ENCODE measurements at regions not wholly inside any gene's neighbourhood (a gene's known extent, or its start where the extent isn't known, plus 50 kb on each side); places are given as distances from the start of the nearest gene placed in this dataset.

GRCh38 chr10:83075016-83075814 lies 1064.1 kb upstream of the GHITM start:
- Histone ChIP-seq H3K27me3 (ENCODE audit: insufficient read depth, low read depth, severe bottlenecking) (no peaks in the 10 kb centered on the region), H3K36me3 (no peaks in the 10 kb centered on the region), H3K27ac (no peak overlapping the region), H3K9me3 (ENCODE audit: severe bottlenecking) (no peaks in the 10 kb centered on the region), H3K4me3 (ENCODE audit: low read depth, low read length) (no peak overlapping the region)
- DNase-seq: no peak
- no peak for TF ChIP-seq CTCF (IDR thresholded peaks at IDR 0.05; ENCODE audit: low read depth, low read length)

GRCh38 chr10:83075815-83076355 lies 1063.4 kb upstream of the GHITM start:
- no peaks in the 10 kb centered on the region for H3K9me3 ChIP-seq (ENCODE audit: severe bottlenecking)
- no peak overlapping the region for H3K4me3 ChIP-seq (ENCODE audit: low read depth, low read length)
- no peaks in the 10 kb centered on the region for H3K27me3 ChIP-seq (ENCODE audit: insufficient read depth, low read depth, severe bottlenecking)
- no peak for TF ChIP-seq CTCF (IDR thresholded peaks at IDR 0.05; ENCODE audit: low read depth, low read length)
- DNase-seq: no peak
- no peaks in the 10 kb centered on the region for H3K36me3 ChIP-seq
- no peak overlapping the region for H3K27ac ChIP-seq

DNA sequence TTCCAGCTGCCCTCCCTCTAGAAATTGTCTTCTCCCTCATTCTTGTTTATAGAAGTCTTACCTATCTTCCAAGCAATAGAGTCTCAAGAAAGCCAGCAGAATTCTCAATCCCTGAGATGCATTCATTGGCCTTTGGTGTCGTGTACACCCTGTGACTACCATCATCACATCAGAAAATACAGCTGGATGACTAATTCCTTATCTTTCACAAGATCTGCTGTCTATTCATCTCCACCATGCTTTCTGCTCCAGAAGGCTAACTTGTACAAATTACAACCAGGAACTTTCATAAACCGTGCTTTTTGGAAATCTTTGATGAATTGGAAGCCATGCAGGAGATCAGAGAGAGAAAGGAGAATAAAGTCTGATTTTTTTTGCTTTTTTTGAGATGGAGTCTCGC lies 1062.9 kb upstream of the GHITM start:
- H3K36me3 ChIP-seq: no peaks in the 10 kb centered on the region
- H3K4me3 ChIP-seq (ENCODE audit: low read depth, low read length): no peak overlapping the region
- TF ChIP-seq CTCF (IDR thresholded peaks at IDR 0.05; ENCODE audit: low read depth, low read length): no peak
- H3K9me3 ChIP-seq (ENCODE audit: severe bottlenecking): no peaks in the 10 kb centered on the region
- H3K27ac ChIP-seq: no peak overlapping the region
- no peak for DNase-seq
- no peaks in the 10 kb centered on the region for H3K27me3 ChIP-seq (ENCODE audit: insufficient read depth, low read depth, severe bottlenecking)

GRCh38 chr10:83078160-83078559 lies 1061.1 kb upstream of the GHITM start:
- no peak for DNase-seq
- Histone ChIP-seq H3K9me3 (ENCODE audit: severe bottlenecking) (no peaks in the 10 kb centered on the region), H3K27me3 (ENCODE audit: insufficient read depth, low read depth, severe bottlenecking) (no peaks in the 10 kb centered on the region), H3K27ac (no peak overlapping the region), H3K36me3 (no peaks in the 10 kb centered on the region), H3K4me3 (ENCODE audit: low read depth, low read length) (no peak overlapping the region)
- TF ChIP-seq CTCF (IDR thresholded peaks at IDR 0.05; ENCODE audit: low read depth, low read length): no peak

DNA sequence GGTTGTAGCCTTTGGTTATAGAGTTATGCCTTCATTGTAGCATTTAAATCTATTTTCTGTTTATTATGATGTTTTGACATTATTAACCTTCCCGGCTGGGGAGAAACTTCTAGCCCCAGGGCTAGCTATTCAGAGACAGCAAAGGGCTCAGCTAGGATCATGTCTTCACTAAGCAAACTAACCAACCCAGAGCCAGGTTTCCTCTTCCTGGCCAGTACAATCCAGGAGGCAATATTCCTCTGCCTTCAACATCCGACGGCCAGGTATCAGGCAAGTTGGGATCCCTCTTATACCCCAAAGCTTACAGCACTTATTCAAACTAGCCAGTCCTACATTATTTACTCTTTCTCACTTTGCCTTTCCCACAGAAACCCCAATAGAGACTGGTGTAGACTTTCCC lies 1060.7 kb upstream of the GHITM start:
- Histone ChIP-seq H3K9me3 (ENCODE audit: severe bottlenecking) (no peaks in the 10 kb centered on the region), H3K4me3 (ENCODE audit: low read depth, low read length) (no peak overlapping the region), H3K36me3 (no peaks in the 10 kb centered on the region), H3K27ac (no peak overlapping the region), H3K27me3 (ENCODE audit: insufficient read depth, low read depth, severe bottlenecking) (no peaks in the 10 kb centered on the region)
- no peak for DNase-seq
- no peak for TF ChIP-seq CTCF (IDR thresholded peaks at IDR 0.05; ENCODE audit: low read depth, low read length)
